Liver (tissue), 8 donors: ENCODE measurements at regions not wholly inside any gene's neighbourhood (a gene's known extent, or its start where the extent isn't known, plus 50 kb on each side); places are given as distances from the start of the nearest gene placed in this dataset.

ENCODE experiments used
- DNase-seq: peaks from one replicate; pipeline ENCODE4 v3.0.0-alpha.2; 2017; ENCODE audit warnings: low spot score
- H3K27ac ChIP-seq, 2 donors: one replicate each; pipeline ENCODE4 v1.7.0; 2013; ENCODE audit warnings: inconsistent platforms in 2 of 2, low read length in 2 of 2, control low read depth in 1 of 2, low read depth in 1 of 2, mild to moderate bottlenecking in 1 of 2
- H3K27me3 ChIP-seq, 4 donors: one replicate each; pipeline versions ENCODE4 v1.6.1 to v1.7.0; 2013; ENCODE audit warnings: low read length in 3 of 4, inconsistent platforms in 1 of 4, mild to moderate bottlenecking in 1 of 4, moderate library complexity in 1 of 4; ENCODE audit not compliant: control insufficient read depth in 4 of 4, insufficient read depth in 4 of 4
- H3K36me3 ChIP-seq, 4 donors: one replicate each; pipeline versions ENCODE4 v1.6.1 to v1.7.0; 2013; ENCODE audit warnings: low read length in 3 of 4, mild to moderate bottlenecking in 3 of 4, low read depth in 1 of 4, moderate library complexity in 1 of 4; ENCODE audit not compliant: control insufficient read depth in 4 of 4, insufficient read depth in 3 of 4
- H3K4me1 ChIP-seq, 4 donors: one replicate each; pipeline versions ENCODE4 v1.6.1 to v1.7.0; 2013; ENCODE audit warnings: low read length in 3 of 4, mild to moderate bottlenecking in 3 of 4, moderate library complexity in 1 of 4; ENCODE audit not compliant: control insufficient read depth in 4 of 4, insufficient read depth in 4 of 4
- H3K4me3 ChIP-seq, 3 donors: one replicate each; pipeline versions ENCODE4 v1.6.1 to v1.7.0; 2013; ENCODE audit warnings: low read length in 3 of 3, control low read depth in 1 of 3, low read depth in 1 of 3, mild to moderate bottlenecking in 1 of 3
- H3K9ac ChIP-seq, 2 donors: one replicate each; pipeline ENCODE4 v1.7.0; 2013; ENCODE audit warnings: low read length in 2 of 2, mild to moderate bottlenecking in 2 of 2, moderate library complexity in 2 of 2, control low read depth in 1 of 2, low read depth in 1 of 2
- H3K9me3 ChIP-seq, 4 donors: one replicate each; pipeline versions ENCODE4 v1.6.1 to v1.7.0; 2013; ENCODE audit warnings: low read length in 3 of 4; ENCODE audit not compliant: control insufficient read depth in 4 of 4
- EGR1 ChIP-seq, 2 donors: IDR thresholded peaks; 2 replicates each; pipeline ENCODE4 v1.6.1; 2016 to 2018; ENCODE audit warnings: antibody characterized with exemption in 2 of 2, low read depth in 2 of 2
- FOXA1 ChIP-seq: IDR thresholded peaks from 2 replicates; pipeline ENCODE4 v1.6.1; 2016; ENCODE audit warnings: antibody characterized with exemption
- FOXA2 ChIP-seq: IDR thresholded peaks from 2 replicates; pipeline ENCODE4 v1.6.1; 2016; ENCODE audit warnings: antibody characterized with exemption
- GABPA ChIP-seq, 2 donors: IDR thresholded peaks in 1 of 2; conservative IDR thresholded peaks in 1 of 2; 2 replicates each; pipeline ENCODE4 v1.6.1; 2016; ENCODE audit warnings: antibody characterized with exemption in 2 of 2, mild to moderate bottlenecking in 1 of 2, moderate library complexity in 1 of 2
- HNF4A ChIP-seq, 2 donors: conservative IDR thresholded peaks; 2 replicates each; pipeline ENCODE4 v1.6.1; 2016; ENCODE audit warnings: antibody characterized with exemption in 2 of 2, mild to moderate bottlenecking in 2 of 2
- HNF4G ChIP-seq: IDR thresholded peaks from 2 replicates; pipeline ENCODE4 v1.6.1; 2016; ENCODE audit warnings: antibody characterized with exemption
- JUND ChIP-seq, 2 donors: IDR thresholded peaks; 2 replicates each; pipeline ENCODE4 v1.6.1; 2016; ENCODE audit warnings: antibody characterized with exemption in 2 of 2
- RXRA ChIP-seq, 2 donors: IDR thresholded peaks; 2 replicates each; pipeline ENCODE4 v1.6.1; 2017 to 2018; ENCODE audit warnings: antibody characterized with exemption in 2 of 2, mild to moderate bottlenecking in 1 of 2
- SP1 ChIP-seq: IDR thresholded peaks from 2 replicates; pipeline ENCODE4 v1.6.1; 2018; ENCODE audit warnings: antibody characterized with exemption, mild to moderate bottlenecking
- TAF1 ChIP-seq: conservative IDR thresholded peaks from 2 replicates; pipeline ENCODE4 v1.6.1; 2016; ENCODE audit warnings: antibody characterized with exemption, mild to moderate bottlenecking
- YY1 ChIP-seq: IDR thresholded peaks from 2 replicates; pipeline ENCODE4 v1.6.1; 2016; ENCODE audit warnings: antibody characterized with exemption, mild to moderate bottlenecking
- WGBS: extraction: QIAGEN DNeasy Blood & Tissue Kit; methylation state at CpG from one replicate; pipeline ENCODE4 v1.1.7; 2013; 5-methylcytosine and 5-hydroxymethylcytosine counted together
- TF ChIP-seq, protein P1 (sequence below): IDR thresholded peaks from 2 replicates; pipeline ENCODE4 v1.6.1; 2016; ENCODE audit warnings: antibody characterized with exemption
- TF ChIP-seq, protein P2 (sequence below): IDR thresholded peaks from 2 replicates; pipeline ENCODE4 v1.6.1; 2016; ENCODE audit warnings: antibody characterized with exemption
- TF ChIP-seq, protein P3 (sequence below): fragments of 150-350 bp; IDR thresholded peaks from 2 replicates; pipeline ENCODE4 v1.5.1; 2017; ENCODE audit warnings: improper control_type of control experiment, low read depth, low read length; ENCODE audit not compliant: missing input control
- TF ChIP-seq, protein P4 (sequence below): IDR thresholded peaks from 2 replicates; pipeline ENCODE4 v1.6.1; 2016; ENCODE audit warnings: antibody characterized with exemption
- TF ChIP-seq, protein P5 (sequence below): IDR thresholded peaks from 2 replicates; pipeline ENCODE4 v1.6.1; 2016; ENCODE audit warnings: antibody characterized with exemption, mild to moderate bottlenecking
- donor health status: healthy.
- donor health status: healthy.
- donor health status: healthy.
- donor health status: healthy.
- donor health status: healthy.

DNA sequence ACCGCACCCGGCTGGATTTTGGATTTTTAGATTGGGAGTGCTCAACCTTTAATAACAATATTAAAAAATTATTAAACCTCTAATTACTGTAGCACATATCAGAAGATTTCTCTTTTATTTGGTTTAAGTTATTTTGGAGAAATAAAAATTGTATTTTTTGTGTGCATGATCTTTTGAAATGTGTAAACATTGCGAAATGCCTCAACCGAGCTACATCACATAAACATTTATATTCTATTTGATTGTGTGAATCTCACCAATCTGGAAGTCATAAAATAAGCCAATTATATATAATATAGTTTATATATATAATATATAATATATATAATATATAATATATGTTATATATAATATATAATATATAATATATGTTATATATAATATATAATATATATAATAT lies 696.2 kb upstream of the RBFOX1 start:
- TF ChIP-seq SP1: no peak
- TF ChIP-seq, protein P1, sequence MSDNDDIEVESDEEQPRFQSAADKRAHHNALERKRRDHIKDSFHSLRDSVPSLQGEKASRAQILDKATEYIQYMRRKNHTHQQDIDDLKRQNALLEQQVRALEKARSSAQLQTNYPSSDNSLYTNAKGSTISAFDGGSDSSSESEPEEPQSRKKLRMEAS: no peak
- TF ChIP-seq, protein P2, sequence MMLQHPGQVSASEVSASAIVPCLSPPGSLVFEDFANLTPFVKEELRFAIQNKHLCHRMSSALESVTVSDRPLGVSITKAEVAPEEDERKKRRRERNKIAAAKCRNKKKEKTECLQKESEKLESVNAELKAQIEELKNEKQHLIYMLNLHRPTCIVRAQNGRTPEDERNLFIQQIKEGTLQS: no peak
- TF ChIP-seq YY1: no peak
- no peak for TF ChIP-seq HNF4G
- TF ChIP-seq, protein P3, sequence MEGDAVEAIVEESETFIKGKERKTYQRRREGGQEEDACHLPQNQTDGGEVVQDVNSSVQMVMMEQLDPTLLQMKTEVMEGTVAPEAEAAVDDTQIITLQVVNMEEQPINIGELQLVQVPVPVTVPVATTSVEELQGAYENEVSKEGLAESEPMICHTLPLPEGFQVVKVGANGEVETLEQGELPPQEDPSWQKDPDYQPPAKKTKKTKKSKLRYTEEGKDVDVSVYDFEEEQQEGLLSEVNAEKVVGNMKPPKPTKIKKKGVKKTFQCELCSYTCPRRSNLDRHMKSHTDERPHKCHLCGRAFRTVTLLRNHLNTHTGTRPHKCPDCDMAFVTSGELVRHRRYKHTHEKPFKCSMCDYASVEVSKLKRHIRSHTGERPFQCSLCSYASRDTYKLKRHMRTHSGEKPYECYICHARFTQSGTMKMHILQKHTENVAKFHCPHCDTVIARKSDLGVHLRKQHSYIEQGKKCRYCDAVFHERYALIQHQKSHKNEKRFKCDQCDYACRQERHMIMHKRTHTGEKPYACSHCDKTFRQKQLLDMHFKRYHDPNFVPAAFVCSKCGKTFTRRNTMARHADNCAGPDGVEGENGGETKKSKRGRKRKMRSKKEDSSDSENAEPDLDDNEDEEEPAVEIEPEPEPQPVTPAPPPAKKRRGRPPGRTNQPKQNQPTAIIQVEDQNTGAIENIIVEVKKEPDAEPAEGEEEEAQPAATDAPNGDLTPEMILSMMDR: no peak
- H3K27me3 ChIP-seq: no peaks in the 10 kb centered on the region
- H3K36me3 ChIP-seq: no peaks in the 10 kb centered on the region
- no peaks in the 10 kb centered on the region for H3K9me3 ChIP-seq
- no peak overlapping the region for H3K9ac ChIP-seq
- no peak for DNase-seq
- 82% methylated on average over 4 of the region's 4 CpGs for WGBS
- H3K4me3 ChIP-seq: no peak overlapping the region
- H3K4me1 ChIP-seq: no peaks in the 10 kb centered on the region
- no peak overlapping the region for H3K27ac ChIP-seq

DNA sequence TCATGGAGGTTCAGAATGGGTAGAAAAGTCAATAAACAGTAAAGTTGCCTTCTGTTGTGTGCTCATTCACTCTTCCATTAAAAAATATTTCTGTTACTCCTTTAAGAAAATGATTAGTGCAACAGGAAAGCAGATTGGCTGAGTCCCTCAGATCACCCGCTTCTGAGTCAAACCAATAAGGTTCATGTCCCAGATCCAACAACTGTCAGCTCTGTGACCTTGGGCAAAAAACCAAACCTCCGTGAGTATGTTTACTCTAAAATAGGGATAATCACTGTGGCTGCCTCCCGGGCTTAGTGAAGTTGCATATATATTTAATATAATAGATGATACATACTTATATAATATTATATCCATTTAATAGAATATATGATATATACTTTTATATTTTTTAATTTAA lies 698.5 kb upstream of the RBFOX1 start:
- Histone ChIP-seq H3K9ac (no peak overlapping the region), H3K27me3 (no peaks in the 10 kb centered on the region), H3K27ac (no peak overlapping the region), H3K9me3 (no peaks in the 10 kb centered on the region), H3K36me3 (no peaks in the 10 kb centered on the region), H3K4me1 (no peaks in the 10 kb centered on the region), H3K4me3 (no peak overlapping the region)
- WGBS: 63% methylated on average over 3 of the region's 3 CpGs
- no peak for DNase-seq
- no peak for TF ChIP-seq HNF4G
- TF ChIP-seq, protein P4, sequence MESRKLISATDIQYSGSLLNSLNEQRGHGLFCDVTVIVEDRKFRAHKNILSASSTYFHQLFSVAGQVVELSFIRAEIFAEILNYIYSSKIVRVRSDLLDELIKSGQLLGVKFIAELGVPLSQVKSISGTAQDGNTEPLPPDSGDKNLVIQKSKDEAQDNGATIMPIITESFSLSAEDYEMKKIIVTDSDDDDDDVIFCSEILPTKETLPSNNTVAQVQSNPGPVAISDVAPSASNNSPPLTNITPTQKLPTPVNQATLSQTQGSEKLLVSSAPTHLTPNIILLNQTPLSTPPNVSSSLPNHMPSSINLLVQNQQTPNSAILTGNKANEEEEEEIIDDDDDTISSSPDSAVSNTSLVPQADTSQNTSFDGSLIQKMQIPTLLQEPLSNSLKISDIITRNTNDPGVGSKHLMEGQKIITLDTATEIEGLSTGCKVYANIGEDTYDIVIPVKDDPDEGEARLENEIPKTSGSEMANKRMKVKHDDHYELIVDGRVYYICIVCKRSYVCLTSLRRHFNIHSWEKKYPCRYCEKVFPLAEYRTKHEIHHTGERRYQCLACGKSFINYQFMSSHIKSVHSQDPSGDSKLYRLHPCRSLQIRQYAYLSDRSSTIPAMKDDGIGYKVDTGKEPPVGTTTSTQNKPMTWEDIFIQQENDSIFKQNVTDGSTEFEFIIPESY: no peak
- no peak for TF ChIP-seq JUND (IDR thresholded peaks at IDR 0.05)
- TF ChIP-seq, protein P3: no peak
- TF ChIP-seq, protein P1: no peak
- no peak for TF ChIP-seq RXRA (IDR thresholded peaks at IDR 0.05)
- no peak for TF ChIP-seq YY1
- no peak for TF ChIP-seq FOXA2
- TF ChIP-seq FOXA1: no peak
- no peak for TF ChIP-seq GABPA (IDR thresholded peaks at IDR 0.05 in 1 of 2, conservative IDR thresholded peaks at IDR 0.05 in 1 of 2)
- TF ChIP-seq, protein P2: no peak
- TF ChIP-seq EGR1 (IDR thresholded peaks at IDR 0.05; ENCODE audit: low read depth in 2 of 2): no peak
- TF ChIP-seq HNF4A (conservative IDR thresholded peaks at IDR 0.05): no peak
- TF ChIP-seq, protein P5, sequence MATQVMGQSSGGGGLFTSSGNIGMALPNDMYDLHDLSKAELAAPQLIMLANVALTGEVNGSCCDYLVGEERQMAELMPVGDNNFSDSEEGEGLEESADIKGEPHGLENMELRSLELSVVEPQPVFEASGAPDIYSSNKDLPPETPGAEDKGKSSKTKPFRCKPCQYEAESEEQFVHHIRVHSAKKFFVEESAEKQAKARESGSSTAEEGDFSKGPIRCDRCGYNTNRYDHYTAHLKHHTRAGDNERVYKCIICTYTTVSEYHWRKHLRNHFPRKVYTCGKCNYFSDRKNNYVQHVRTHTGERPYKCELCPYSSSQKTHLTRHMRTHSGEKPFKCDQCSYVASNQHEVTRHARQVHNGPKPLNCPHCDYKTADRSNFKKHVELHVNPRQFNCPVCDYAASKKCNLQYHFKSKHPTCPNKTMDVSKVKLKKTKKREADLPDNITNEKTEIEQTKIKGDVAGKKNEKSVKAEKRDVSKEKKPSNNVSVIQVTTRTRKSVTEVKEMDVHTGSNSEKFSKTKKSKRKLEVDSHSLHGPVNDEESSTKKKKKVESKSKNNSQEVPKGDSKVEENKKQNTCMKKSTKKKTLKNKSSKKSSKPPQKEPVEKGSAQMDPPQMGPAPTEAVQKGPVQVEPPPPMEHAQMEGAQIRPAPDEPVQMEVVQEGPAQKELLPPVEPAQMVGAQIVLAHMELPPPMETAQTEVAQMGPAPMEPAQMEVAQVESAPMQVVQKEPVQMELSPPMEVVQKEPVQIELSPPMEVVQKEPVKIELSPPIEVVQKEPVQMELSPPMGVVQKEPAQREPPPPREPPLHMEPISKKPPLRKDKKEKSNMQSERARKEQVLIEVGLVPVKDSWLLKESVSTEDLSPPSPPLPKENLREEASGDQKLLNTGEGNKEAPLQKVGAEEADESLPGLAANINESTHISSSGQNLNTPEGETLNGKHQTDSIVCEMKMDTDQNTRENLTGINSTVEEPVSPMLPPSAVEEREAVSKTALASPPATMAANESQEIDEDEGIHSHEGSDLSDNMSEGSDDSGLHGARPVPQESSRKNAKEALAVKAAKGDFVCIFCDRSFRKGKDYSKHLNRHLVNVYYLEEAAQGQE: no peak
- no peak for TF ChIP-seq TAF1
